GM19239 (cell line): ENCODE measurements at regions not wholly inside any gene's neighbourhood (a gene's known extent, or its start where the extent isn't known, plus 50 kb on each side); places are given as distances from the start of the nearest gene placed in this dataset.
"Not testable (repeated sequence)": the region's sequence is repeated elsewhere in the genome, so short reads cannot be mapped to it uniquely, and the experiment has no call there.

Source experiments
- DNase-seq: peaks from one replicate; pipeline ENCODE4 v3.0.0; 2011; ENCODE audit warnings: low spot score; ENCODE audit not compliant: insufficient read length
- FAIRE-seq: peaks from 2 replicates; lab custom pipeline; 2011; peaks lifted over from hg19 to GRCh38; lab: Jason Lieb, UNC

GRCh38 chr2:188028739-188029138 is 262.9 kb upstream of the GULP1 start:
- no peak for DNase-seq
- FAIRE-seq = no peak

GRCh38 chr2:188032306-188032705 is 259.4 kb upstream of the GULP1 start:
- no peak for FAIRE-seq
- no peak for DNase-seq

GRCh38 chr2:188032786-188033185 is 258.9 kb upstream of the GULP1 start:
- DNase-seq = no peak
- no peak for FAIRE-seq

- FAIRE-seq, DNase-seq: not testable (repeated sequence)
Observed at GRCh38 chr2:188033240-188033639, 258.4 kb upstream of the GULP1 start.

GRCh38 chr2:188034102-188034501 is 257.6 kb upstream of the GULP1 start:
- FAIRE-seq, DNase-seq: not testable (repeated sequence)

GRCh38 chr2:188035377-188035776 is 256.3 kb upstream of the GULP1 start:
- DNase-seq = not testable (repeated sequence)

GRCh38 chr2:188036786-188037185 is 254.9 kb upstream of the GULP1 start:
- not testable (repeated sequence) for DNase-seq

More at GRCh38 chr2:188035377-188035776, 256.3 kb upstream of the GULP1 start:
- FAIRE-seq = not testable (repeated sequence)

GRCh38 chr2:188039307-188039706 is 252.4 kb upstream of the GULP1 start:
- DNase-seq (no peak), FAIRE-seq (no peak)

More at GRCh38 chr2:188036786-188037185, 254.9 kb upstream of the GULP1 start:
- FAIRE-seq = not testable (repeated sequence)

GRCh38 chr2:188042412-188042811 is 249.3 kb upstream of the GULP1 start:
- no peak for FAIRE-seq

GRCh38 chr2:188045016-188045415 is 246.7 kb upstream of the GULP1 start:
- no peak for FAIRE-seq
- DNase-seq = no peak

More at GRCh38 chr2:188042412-188042811, 249.3 kb upstream of the GULP1 start:
- DNase-seq = no peak

- FAIRE-seq (no peak), DNase-seq (no peak)
Observed at GRCh38 chr2:188046437-188046836, 245.2 kb upstream of the GULP1 start.

GRCh38 chr2:188047735-188048134 is 243.9 kb upstream of the GULP1 start:
- FAIRE-seq = no peak
- DNase-seq = no peak

- FAIRE-seq = no peak
- DNase-seq = no peak
Observed at GRCh38 chr2:188050726-188051125, 240.9 kb upstream of the GULP1 start.

- FAIRE-seq = no peak
- DNase-seq = no peak
Observed at GRCh38 chr2:188051706-188052105, 240.0 kb upstream of the GULP1 start.

GRCh38 chr2:188065386-188065785 is 226.3 kb upstream of the GULP1 start:
- FAIRE-seq = no peak

GRCh38 chr2:188068093-188068492 is 223.6 kb upstream of the GULP1 start:
- FAIRE-seq = no peak

More at GRCh38 chr2:188065386-188065785, 226.3 kb upstream of the GULP1 start:
- DNase-seq = no peak

GRCh38 chr2:188076149-188077056 is 215.3 kb upstream of the GULP1 start:
- no peak for FAIRE-seq

More at GRCh38 chr2:188068093-188068492, 223.6 kb upstream of the GULP1 start:
- DNase-seq = no peak

GRCh38 chr2:188077757-188078156 is 213.9 kb upstream of the GULP1 start:
- DNase-seq (no peak), FAIRE-seq (no peak)

More at GRCh38 chr2:188076149-188077056, 215.3 kb upstream of the GULP1 start:
- DNase-seq = no peak

GRCh38 chr2:188078534-188078933 is 213.1 kb upstream of the GULP1 start:
- no peak for FAIRE-seq

GRCh38 chr2:188079196-188079595 is 212.5 kb upstream of the GULP1 start:
- FAIRE-seq = no peak
- no peak for DNase-seq

More at GRCh38 chr2:188078534-188078933, 213.1 kb upstream of the GULP1 start:
- no peak for DNase-seq

GRCh38 chr2:188085421-188085820 is 206.3 kb upstream of the GULP1 start:
- no peak for DNase-seq
- FAIRE-seq = no peak
